Thyroid gland (tissue), 4 donors: ENCODE measurements at regions not wholly inside any gene's neighbourhood (a gene's known extent, or its start where the extent isn't known, plus 50 kb on each side); places are given as distances from the start of the nearest gene placed in this dataset.

ENCODE experiments used
- CTCF ChIP-seq, 6 experiments: fragments of 200-600 bp in 3 of 6; fragments of 450-650 bp in 3 of 6; sonication (generic) in 3 of 6; IDR thresholded peaks; one replicate each; pipeline ENCODE4 v1.5.1; 2016 to 2019; ENCODE audit warnings: antibody characterized with exemption in 6 of 6, mild to moderate bottlenecking in 2 of 6, inconsistent platforms in 1 of 6, moderate library complexity in 1 of 6
- POLR2A ChIP-seq, 2 donors: fragments of 450-650 bp; IDR thresholded peaks; one replicate each; pipeline ENCODE4 v1.6.1; 2017; ENCODE audit warnings: antibody characterized with exemption in 2 of 2, mild to moderate bottlenecking in 2 of 2, moderate library complexity in 1 of 2

DNA sequence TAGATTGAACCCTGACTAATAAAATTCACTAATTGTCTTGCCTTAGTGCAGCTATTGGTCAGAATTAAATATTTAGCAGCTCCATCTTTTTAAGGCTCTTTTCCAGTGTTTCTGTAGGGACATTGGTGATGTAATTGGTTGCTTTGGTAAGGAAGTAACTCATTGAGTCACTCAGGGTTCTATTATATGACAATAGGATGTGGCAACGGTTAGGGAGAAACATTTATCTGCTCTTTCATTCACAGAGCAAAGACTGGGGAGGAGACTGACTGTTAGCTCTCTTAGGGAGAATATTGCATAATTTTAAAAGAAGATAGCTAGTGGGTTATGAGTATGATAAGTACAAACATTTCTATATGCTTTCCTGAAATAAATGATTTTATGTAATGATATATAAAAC is 616.5 kb downstream of the TRHDE start:
- TF ChIP-seq CTCF (IDR thresholded peaks at IDR 0.05), result no peak
- no peak for TF ChIP-seq POLR2A (IDR thresholded peaks at IDR 0.05)
